Right renal cortex interstitium (tissue), 3 donors: ENCODE measurements at regions not wholly inside any gene's neighbourhood (a gene's known extent, or its start where the extent isn't known, plus 50 kb on each side); places are given as distances from the start of the nearest gene placed in this dataset.
"Not testable (repeated sequence)": the region's sequence is repeated elsewhere in the genome, so short reads cannot be mapped to it uniquely, and the experiment has no call there.

ENCODE experiments used
- DNase-seq, 3 donors: peaks; one replicate each; pipeline ENCODE4 v3.0.0-alpha.2; 2013; ENCODE audit warnings: low read depth in 3 of 3, low spot score in 2 of 3

DNA sequence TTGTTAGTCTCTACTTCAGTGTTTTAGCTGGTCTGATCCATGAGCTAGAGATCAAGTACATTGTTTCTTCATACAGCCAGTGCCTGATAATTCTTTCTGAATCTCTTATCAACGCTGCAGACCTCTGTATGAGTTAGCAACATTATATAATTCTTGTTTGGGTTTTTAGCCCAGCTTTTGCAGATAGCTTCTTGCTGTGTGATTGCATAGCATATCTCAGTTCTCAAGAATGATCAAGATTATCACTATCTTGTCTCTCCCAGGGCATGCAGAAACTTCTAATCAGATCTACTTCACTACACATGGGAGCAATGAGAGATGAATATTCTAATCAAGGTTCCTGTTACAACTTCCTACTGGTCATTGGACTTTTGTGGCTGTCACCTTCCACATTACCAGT lies 158.3 kb downstream of the FAM174A start:
- no peak for DNase-seq

DNA sequence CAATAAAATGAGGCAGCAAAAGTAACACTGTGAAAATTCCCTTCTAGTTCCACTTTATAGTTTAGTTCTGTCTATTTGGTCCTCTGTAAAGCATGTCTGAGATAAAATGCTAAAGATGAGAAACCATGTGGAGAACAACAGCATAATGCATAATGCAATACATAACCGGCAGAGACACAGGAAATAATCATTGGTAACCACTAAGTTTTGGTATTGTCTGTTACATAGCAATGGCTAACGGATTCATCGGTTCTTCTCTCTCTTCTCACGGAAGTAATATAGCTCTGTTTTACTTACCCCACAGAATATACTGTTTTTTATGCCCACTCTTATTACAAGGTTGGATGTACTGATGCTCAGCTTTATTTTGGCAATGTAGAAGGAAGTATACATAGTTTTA lies 158.9 kb downstream of the FAM174A start:
- DNase-seq: no peak

DNA sequence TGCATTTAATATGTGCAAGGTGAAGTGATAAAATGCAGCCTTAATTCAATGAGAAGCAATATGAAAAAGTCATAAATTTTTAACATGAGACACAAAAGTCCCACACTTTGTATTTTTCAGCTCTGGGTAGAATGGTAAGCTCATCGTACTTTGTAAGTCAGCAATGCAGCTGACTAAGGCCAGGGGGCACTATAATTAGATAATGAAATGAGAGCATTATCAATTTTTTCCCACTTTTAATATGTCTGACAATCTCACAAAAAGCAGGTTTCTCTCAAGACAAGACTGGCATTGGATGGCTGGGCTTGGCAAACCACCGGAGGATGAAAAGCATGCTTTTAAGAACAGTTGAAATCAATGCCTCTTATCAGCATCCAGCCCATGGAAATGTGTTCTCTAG lies 162.8 kb downstream of the FAM174A start:
- DNase-seq: no peak

- no peak for DNase-seq
Observed at GRCh38 chr5:100706776-100707175, 171.6 kb downstream of the FAM174A start.

DNA sequence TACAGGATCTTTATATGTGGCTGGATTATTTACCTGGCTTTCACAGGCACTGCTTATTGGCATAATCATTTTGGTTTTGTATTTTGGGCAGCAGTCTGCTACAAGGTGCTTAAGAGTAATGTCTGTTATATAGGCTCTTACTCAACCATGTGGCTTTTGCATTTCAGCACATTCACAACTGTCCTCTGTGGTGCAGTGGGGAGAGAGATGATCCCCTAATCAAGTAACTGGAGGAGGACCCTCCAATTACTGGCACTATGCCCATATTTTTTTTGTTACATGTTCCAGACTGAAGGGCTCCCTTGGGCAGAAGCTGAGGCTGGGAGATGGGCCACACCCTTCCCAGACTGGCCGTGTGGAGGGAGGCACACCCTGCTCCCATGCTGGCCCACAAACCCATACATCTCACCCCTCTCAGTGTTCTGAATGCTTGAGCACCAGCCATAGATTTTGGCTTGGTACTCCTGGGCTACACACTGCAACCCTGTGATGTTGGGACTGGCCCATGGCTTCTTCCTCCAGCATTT lies 173.5 kb downstream of the FAM174A start:
- DNase-seq: no peak

DNA sequence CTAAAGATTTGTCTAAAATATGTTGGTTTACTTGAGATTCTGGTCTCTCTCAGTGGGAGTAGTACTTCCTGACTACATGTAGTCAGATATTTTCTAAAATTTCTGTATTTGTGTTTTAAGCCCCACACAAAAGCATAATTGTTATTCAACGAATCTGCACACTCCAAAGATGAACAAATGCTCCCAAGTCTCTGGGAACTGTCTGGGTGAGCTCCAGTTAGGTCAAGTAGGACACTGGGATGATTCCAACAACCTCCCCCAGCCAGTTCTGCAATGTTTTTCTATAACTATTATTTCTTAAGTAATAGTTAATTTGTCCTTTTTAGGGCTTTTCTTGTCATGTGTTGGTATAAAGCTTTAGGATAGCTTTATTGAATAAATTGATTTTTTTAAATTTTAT lies 174.6 kb downstream of the FAM174A start:
- DNase-seq: no peak

DNA sequence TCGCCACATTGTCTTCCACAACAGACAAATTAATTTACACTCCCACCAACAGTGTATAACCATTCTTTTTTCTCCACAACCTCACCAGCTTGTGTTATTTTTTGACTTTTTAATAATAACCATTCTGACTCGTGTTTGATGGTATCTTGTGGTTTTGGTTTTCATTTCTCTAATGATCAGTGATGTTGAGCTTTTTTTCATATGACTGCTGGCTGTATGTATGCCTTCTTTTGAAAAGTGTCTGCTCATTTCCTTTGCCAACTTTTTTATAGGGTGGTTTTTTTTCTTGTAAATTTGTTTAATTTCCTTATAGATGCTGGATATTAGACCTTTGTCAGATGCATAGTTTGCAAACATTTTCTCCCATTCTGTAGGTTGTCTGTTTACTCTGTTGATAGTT lies 179.6 kb downstream of the FAM174A start:
- DNase-seq: not testable (repeated sequence)

DNA sequence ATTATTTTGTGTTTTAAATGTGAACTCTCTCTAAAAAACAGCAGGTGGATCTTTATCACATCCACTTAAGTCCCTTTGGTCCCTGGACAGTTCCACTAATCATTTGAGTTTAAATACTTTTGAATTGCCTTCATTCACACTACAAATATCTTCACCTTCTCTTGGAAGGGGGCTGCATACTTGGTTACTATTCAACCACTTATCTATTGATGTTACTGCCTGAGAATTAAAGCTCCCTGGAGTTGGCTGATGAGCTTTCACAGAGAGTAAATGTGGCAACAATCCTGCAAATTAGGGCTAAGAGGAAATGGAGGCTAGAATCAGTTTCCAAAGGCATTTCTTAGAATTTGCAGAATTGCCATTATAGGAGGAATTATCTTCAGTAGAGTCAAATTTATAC lies 180.4 kb downstream of the ST8SIA4 start:
- DNase-seq: no peak

DNA sequence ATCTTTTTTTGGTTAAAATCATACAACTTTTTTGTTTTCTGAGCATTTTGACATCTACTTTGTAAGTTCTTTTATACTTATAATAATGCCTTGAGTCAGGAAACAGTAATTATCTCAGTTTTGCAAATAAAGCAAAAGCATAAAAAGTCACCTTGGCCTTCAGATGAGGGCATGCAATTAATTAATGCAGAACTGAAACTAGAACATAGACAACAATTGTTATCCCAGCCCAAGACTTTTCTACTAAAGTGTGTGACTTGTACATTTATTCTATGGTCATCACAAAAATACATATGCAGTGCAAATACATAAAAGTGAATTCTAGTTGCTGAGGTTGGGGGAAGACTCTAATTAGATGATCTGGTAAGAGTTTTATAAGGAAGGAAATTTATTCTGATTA lies 179.9 kb downstream of the ST8SIA4 start:
- DNase-seq: no peak

- no peak for DNase-seq
Observed at GRCh38 chr5:100726116-100726515, 177.0 kb downstream of the ST8SIA4 start.

DNA sequence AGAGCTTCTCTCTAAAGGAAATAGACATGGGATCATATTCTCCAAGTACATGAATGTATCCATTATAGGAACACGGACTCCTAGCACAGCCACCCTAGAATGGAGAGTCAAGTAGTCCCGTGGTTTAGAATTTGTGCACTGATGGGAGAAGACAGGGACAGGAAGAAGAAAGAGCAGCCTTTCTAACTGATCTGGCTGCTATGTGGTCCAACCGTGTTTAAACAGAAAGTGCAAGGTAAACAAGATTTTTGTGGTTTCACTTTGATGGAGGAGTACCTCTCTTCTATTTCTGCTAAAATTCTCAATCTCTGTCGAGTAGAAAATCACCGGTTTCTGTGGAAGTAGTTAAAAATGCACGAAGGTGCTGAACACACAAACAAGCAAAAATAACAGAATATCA lies 171.3 kb downstream of the ST8SIA4 start:
- no peak for DNase-seq

DNA sequence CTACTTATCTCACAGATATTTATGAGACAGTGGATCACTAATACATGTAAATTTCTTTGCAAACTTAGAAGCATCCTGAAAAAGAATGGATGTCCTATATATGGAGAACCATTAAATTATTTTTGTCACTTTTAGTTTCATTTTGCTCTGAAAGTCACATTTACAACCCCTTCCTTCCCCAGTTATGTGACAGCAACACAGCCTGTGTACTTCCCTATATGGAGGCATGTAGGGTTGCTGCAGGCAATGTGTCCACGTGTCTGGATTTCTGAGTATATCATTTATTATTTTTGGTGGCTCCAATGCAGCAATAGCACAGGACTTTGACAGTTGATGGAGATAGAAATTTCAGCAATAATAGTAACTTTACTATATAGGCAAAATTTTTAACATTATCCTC lies 156.4 kb downstream of the ST8SIA4 start:
- DNase-seq: no peak

DNA sequence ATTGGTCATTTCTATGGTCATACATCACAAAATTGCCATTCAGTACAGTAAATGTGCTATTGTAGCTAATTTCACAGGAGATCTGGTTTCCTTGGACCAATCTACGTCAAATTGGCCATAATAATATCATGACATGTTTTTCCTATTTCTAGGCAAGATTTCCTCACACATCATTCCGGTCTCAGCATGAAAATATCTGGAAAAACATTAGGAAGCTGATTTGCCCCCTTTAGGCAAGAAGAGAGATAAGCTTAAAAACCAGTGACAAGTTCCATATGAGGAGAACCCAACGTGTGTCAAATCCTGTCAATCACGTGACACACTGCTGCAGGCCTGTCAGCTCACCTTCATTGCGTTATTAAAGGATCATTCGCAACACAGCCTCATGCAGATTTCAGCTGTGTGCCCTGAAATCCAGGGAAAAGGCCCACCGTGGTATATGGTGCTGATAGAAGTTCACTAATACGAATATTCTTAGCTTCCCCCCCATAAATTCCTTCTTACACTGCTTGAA lies 153.3 kb downstream of the ST8SIA4 start:
- DNase-seq: no peak

GRCh38 chr5:100755435-100755834 lies 147.6 kb downstream of the ST8SIA4 start:
- DNase-seq: no peak
